ENCODE measurements at regions not wholly inside any gene's neighbourhood (a gene's known extent, or its start where the extent isn't known, plus 50 kb on each side); places are given as distances from the start of the nearest gene placed in this dataset.
A peak's percentile ranks its signal among the peaks of the same experiment; 100 is the strongest.

- no peak for DNase-seq (ENCODE audit: low spot score)
- Histone ChIP-seq H3K27me3 (no peaks in the 10 kb centered on the region), H3K9me3 (ENCODE audit: low read depth) (no peaks in the 10 kb centered on the region), H3K27ac (no peak overlapping the region), H3K9ac (no peak overlapping the region), H3K4me3 (no peak overlapping the region), H3K79me2 (ENCODE audit: low read depth) (no peaks in the 10 kb centered on the region), H3F3A (ENCODE audit: low read depth) (no peaks in the 10 kb centered on the region), H3K36me3 (no peaks in the 10 kb centered on the region), H3K4me2 (no peak overlapping the region), H4K20me1 (ENCODE audit: low read depth) (no peaks in the 10 kb centered on the region), H3K4me1 (peaks cover 16% of the 10 kb centered on the region), H2AFZ (replicated peaks) (no peak overlapping the region)
- Mint-ChIP-seq H3K4me3 (no peak overlapping the region), H3K36me3 (peaks cover 3% of the 10 kb centered on the region), H3K27me3 (ENCODE audit: insufficient read depth, low read depth) (no peaks in the 10 kb centered on the region), H3K9me3 (peaks cover 10% of the 10 kb centered on the region), H3K27ac (no peak overlapping the region), H3K4me1 (peaks cover 9% of the 10 kb centered on the region)
- no peak for TF ChIP-seq CTCF (IDR thresholded peaks at IDR 0.05)
- no peak for TF ChIP-seq EZH2 (IDR thresholded peaks at IDR 0.05)
- no peak for TF ChIP-seq EZH2phosphoT487 (IDR thresholded peaks at IDR 0.05)
Observed at GRCh38 chr9:24296124-24296523, 249.6 kb downstream of the IZUMO3 start.

GRCh38 chr9:24293386-24293785, 252.3 kb downstream of the IZUMO3 start:
- no peaks in the 10 kb centered on the region for H3K27me3 ChIP-seq
- H3K27ac ChIP-seq: no peak overlapping the region
- no peak overlapping the region for H3K9ac ChIP-seq
- H3K79me2 ChIP-seq (ENCODE audit: low read depth): no peaks in the 10 kb centered on the region
- H3K27ac Mint-ChIP-seq: peak overlapping the region; percentile 52
- peak; percentile 3 for DNase-seq (ENCODE audit: low spot score)
- no peak overlapping the region for H3K4me3 ChIP-seq
- peak overlapping the region; percentile 40 for H3K4me2 ChIP-seq
- H3K4me1 Mint-ChIP-seq: peaks cover 9% of the 10 kb centered on the region
- TF ChIP-seq EZH2phosphoT487 (IDR thresholded peaks at IDR 0.05): no peak
- TF ChIP-seq CTCF (IDR thresholded peaks at IDR 0.05): no peak
- TF ChIP-seq EZH2 (IDR thresholded peaks at IDR 0.05): no peak
- H3K9me3 ChIP-seq (ENCODE audit: low read depth): no peaks in the 10 kb centered on the region
- H4K20me1 ChIP-seq (ENCODE audit: low read depth): no peaks in the 10 kb centered on the region
- H3K36me3 Mint-ChIP-seq: peaks cover 3% of the 10 kb centered on the region
- no peaks in the 10 kb centered on the region for H3F3A ChIP-seq (ENCODE audit: low read depth)
- no peaks in the 10 kb centered on the region for H3K36me3 ChIP-seq
- H3K27me3 Mint-ChIP-seq (ENCODE audit: insufficient read depth, low read depth): no peaks in the 10 kb centered on the region
- peaks cover 16% of the 10 kb centered on the region for H3K4me1 ChIP-seq
- H3K4me3 Mint-ChIP-seq: no peak overlapping the region
- H3K9me3 Mint-ChIP-seq: peaks cover 12% of the 10 kb centered on the region
- H2AFZ ChIP-seq (replicated peaks): peak overlapping the region; percentile 89

GRCh38 chr9:24286761-24287160, 258.9 kb downstream of the IZUMO3 start:
- no peak overlapping the region for H3K4me2 ChIP-seq
- no peaks in the 10 kb centered on the region for H4K20me1 ChIP-seq (ENCODE audit: low read depth)
- no peaks in the 10 kb centered on the region for H3K36me3 ChIP-seq
- no peaks in the 10 kb centered on the region for H3K79me2 ChIP-seq (ENCODE audit: low read depth)
- H3K9me3 Mint-ChIP-seq: peaks cover 9% of the 10 kb centered on the region
- TF ChIP-seq EZH2 (IDR thresholded peaks at IDR 0.05): no peak
- no peak for TF ChIP-seq EZH2phosphoT487 (IDR thresholded peaks at IDR 0.05)
- H3K4me1 Mint-ChIP-seq: no peaks in the 10 kb centered on the region
- no peak for DNase-seq (ENCODE audit: low spot score)
- H3K9ac ChIP-seq: no peak overlapping the region
- no peaks in the 10 kb centered on the region for H3F3A ChIP-seq (ENCODE audit: low read depth)
- no peak overlapping the region for H3K27ac ChIP-seq
- no peak overlapping the region for H3K27ac Mint-ChIP-seq
- H3K4me1 ChIP-seq: no peaks in the 10 kb centered on the region
- no peaks in the 10 kb centered on the region for H3K27me3 Mint-ChIP-seq (ENCODE audit: insufficient read depth, low read depth)
- peaks cover under 1% of the 10 kb centered on the region for H3K36me3 Mint-ChIP-seq
- no peaks in the 10 kb centered on the region for H3K27me3 ChIP-seq
- H2AFZ ChIP-seq (replicated peaks): no peak overlapping the region
- no peak overlapping the region for H3K4me3 Mint-ChIP-seq
- H3K9me3 ChIP-seq (ENCODE audit: low read depth): no peaks in the 10 kb centered on the region
- H3K4me3 ChIP-seq: no peak overlapping the region

- no peaks in the 10 kb centered on the region for H3K9me3 Mint-ChIP-seq
- H3K4me1 Mint-ChIP-seq: peaks cover 11% of the 10 kb centered on the region
- Histone ChIP-seq H3K27ac (no peak overlapping the region), H3K4me2 (no peak overlapping the region), H3K9ac (no peak overlapping the region), H3K4me1 (no peaks in the 10 kb centered on the region), H3K4me3 (no peak overlapping the region), H3F3A (ENCODE audit: low read depth) (no peaks in the 10 kb centered on the region), H3K27me3 (no peaks in the 10 kb centered on the region), H3K79me2 (ENCODE audit: low read depth) (no peaks in the 10 kb centered on the region), H4K20me1 (ENCODE audit: low read depth) (no peaks in the 10 kb centered on the region), H2AFZ (replicated peaks) (no peak overlapping the region), H3K9me3 (ENCODE audit: low read depth) (no peaks in the 10 kb centered on the region), H3K36me3 (no peaks in the 10 kb centered on the region)
- DNase-seq (ENCODE audit: low spot score): no peak
- TF ChIP-seq CTCF (IDR thresholded peaks at IDR 0.05) (no peak), EZH2phosphoT487 (IDR thresholded peaks at IDR 0.05) (no peak), EZH2 (IDR thresholded peaks at IDR 0.05) (no peak)
- no peak overlapping the region for H3K4me3 Mint-ChIP-seq
- no peaks in the 10 kb centered on the region for H3K36me3 Mint-ChIP-seq
- no peaks in the 10 kb centered on the region for H3K27me3 Mint-ChIP-seq (ENCODE audit: insufficient read depth, low read depth)
- no peak overlapping the region for H3K27ac Mint-ChIP-seq
Observed at GRCh38 chr9:24258626-24259025, 287.1 kb downstream of the IZUMO3 start.

Data from neural progenitor cell (in vitro differentiated cells).